ENCODE measurements at regions not wholly inside any gene's neighbourhood (a gene's known extent, or its start where the extent isn't known, plus 50 kb on each side); places are given as distances from the start of the nearest gene placed in this dataset.
A peak's percentile ranks its signal among the peaks of the same experiment; 100 is the strongest.

GRCh38 chr3:132189601-132190000 is 127.6 kb upstream of the ACP3 start:
- DNase-seq (ENCODE audit: low read depth) = no peak

- DNase-seq (ENCODE audit: low read depth) = peak; percentile 11
Observed at GRCh38 chr3:132196113-132196512, 121.1 kb upstream of the ACP3 start.

- no peak for DNase-seq (ENCODE audit: low read depth)
Observed at GRCh38 chr3:132198516-132198915, 118.7 kb upstream of the ACP3 start.

- DNase-seq (ENCODE audit: low read depth) = no peak
Observed at GRCh38 chr3:132199451-132199850, 117.8 kb upstream of the ACP3 start.

GRCh38 chr3:132202586-132202985 is 114.6 kb upstream of the ACP3 start:
- no peak for DNase-seq (ENCODE audit: low read depth)

- DNase-seq (ENCODE audit: low read depth) = no peak
Observed at GRCh38 chr3:132203889-132204596, 113.2 kb upstream of the ACP3 start.

- no peak for DNase-seq (ENCODE audit: low read depth)
Observed at GRCh38 chr3:132205609-132206008, 111.6 kb upstream of the ACP3 start.

- DNase-seq (ENCODE audit: low read depth) = no peak
Observed at GRCh38 chr3:132209855-132210254, 107.4 kb upstream of the ACP3 start.

- DNase-seq (ENCODE audit: low read depth) = no peak
Observed at GRCh38 chr3:132210476-132211346, 106.5 kb upstream of the ACP3 start.

- no peak for DNase-seq (ENCODE audit: low read depth)
Observed at GRCh38 chr3:132211896-132212295, 105.3 kb upstream of the ACP3 start.

- DNase-seq (ENCODE audit: low read depth) = no peak
Observed at GRCh38 chr3:132218817-132219755, 98.1 kb upstream of the ACP3 start.

GRCh38 chr3:132220986-132221385 is 96.2 kb upstream of the ACP3 start:
- DNase-seq (ENCODE audit: low read depth) = no peak

- no peak for DNase-seq (ENCODE audit: low read depth)
Observed at GRCh38 chr3:132222868-132223538, 94.2 kb upstream of the ACP3 start.

- DNase-seq (ENCODE audit: low read depth) = no peak
Observed at GRCh38 chr3:132225664-132226063, 91.5 kb upstream of the ACP3 start.

GRCh38 chr3:132228923-132229322 is 88.3 kb upstream of the ACP3 start:
- no peak for DNase-seq (ENCODE audit: low read depth)

- no peak for DNase-seq (ENCODE audit: low read depth)
Observed at GRCh38 chr3:132229641-132230040, 87.6 kb upstream of the ACP3 start.

GRCh38 chr3:132230156-132231000 is 86.8 kb upstream of the ACP3 start:
- no peak for DNase-seq (ENCODE audit: low read depth)

- DNase-seq (ENCODE audit: low read depth) = peak; percentile 20
Observed at GRCh38 chr3:132231633-132232032, 85.6 kb upstream of the ACP3 start.

GRCh38 chr3:132232231-132232792 is 84.9 kb upstream of the ACP3 start:
- no peak for DNase-seq (ENCODE audit: low read depth)

Data from GM04504 (cell line).